ENCODE measurements at regions not wholly inside any gene's neighbourhood (a gene's known extent, or its start where the extent isn't known, plus 50 kb on each side); places are given as distances from the start of the nearest gene placed in this dataset.
"Not testable (repeated sequence)": the region's sequence is repeated elsewhere in the genome, so short reads cannot be mapped to it uniquely, and the experiment has no call there.

GRCh38 chr15:36052641-36053040 is 506.7 kb upstream of the DPH6 start:
- H3K27me3 ChIP-seq (ENCODE audit: insufficient read depth, low read length); intact Hi-C loops (cut with micrococcal nuclease); H3K79me2 ChIP-seq (ENCODE audit: insufficient read depth, low read length); H4K20me1 ChIP-seq (ENCODE audit: insufficient read depth); H3K9me2 ChIP-seq (ENCODE audit: insufficient read depth); H3K4me2 ChIP-seq (ENCODE audit: low read length); BruUV-seq (replicated peaks); H3K27ac ChIP-seq (ENCODE audit: low read depth, low read length); H2AFZ ChIP-seq (ENCODE audit: low read depth, low read length, poor library complexity, severe bottlenecking); H3K4me1 ChIP-seq (ENCODE audit: control insufficient read depth in 1 of 2, insufficient read depth in 2 of 2, low read length in 2 of 2); DNase-seq (ENCODE audit: low read depth, low spot score); H3K36me3 ChIP-seq (ENCODE audit: control insufficient read depth in 1 of 2, insufficient read depth in 2 of 2, low read length in 2 of 2); H3K9ac ChIP-seq (ENCODE audit: low read length); RAD21 ChIA-PET (ENCODE audit: low non-redundant PET in 1 of 2, low total read pairs in 2 of 2, uncharacterized antibody in 2 of 2, unreplicated experiment in 2 of 2); H3K9me3 ChIP-seq (ENCODE audit: control insufficient read depth in 1 of 2, insufficient read depth in 1 of 2, low read depth in 1 of 2, low read length in 2 of 2); H3K4me3 ChIP-seq (replicated peaks in 1 of 2; ENCODE audit: low read depth in 1 of 2, low read length in 2 of 2); POLR2A ChIA-PET; CTCF ChIA-PET; ATAC-seq: not testable (repeated sequence)
- peak; percentile 6; the same call in 1 of the 2 replicates for TF ChIP-seq RAD21 (IDR thresholded peaks at IDR 0.05; ENCODE audit: low read depth)

GRCh38 chr15:36053746-36054145 is 507.8 kb upstream of the DPH6 start:
- ChIA-PET CTCF (no interaction called here), RAD21 (ENCODE audit: low non-redundant PET in 1 of 2, low total read pairs in 2 of 2, uncharacterized antibody in 2 of 2, unreplicated experiment in 2 of 2) (no interaction called here), POLR2A (no interaction called here)
- Histone ChIP-seq H2AFZ (ENCODE audit: low read depth, low read length, poor library complexity, severe bottlenecking) (no peak overlapping the region), H3K79me2 (ENCODE audit: insufficient read depth, low read length) (no peaks in the 10 kb centered on the region), H3K9ac (ENCODE audit: low read length) (no peak overlapping the region), H3K4me3 (replicated peaks in 1 of 2; ENCODE audit: low read depth in 1 of 2, low read length in 2 of 2) (no peak overlapping the region), H3K9me2 (ENCODE audit: insufficient read depth) (no peaks in the 10 kb centered on the region), H3K9me3 (ENCODE audit: control insufficient read depth in 1 of 2, insufficient read depth in 1 of 2, low read depth in 1 of 2, low read length in 2 of 2) (no peaks in the 10 kb centered on the region), H3K4me2 (ENCODE audit: low read length) (no peak overlapping the region), H4K20me1 (ENCODE audit: insufficient read depth) (no peaks in the 10 kb centered on the region), H3K4me1 (ENCODE audit: control insufficient read depth in 1 of 2, insufficient read depth in 2 of 2, low read length in 2 of 2) (no peaks in the 10 kb centered on the region), H3K27ac (ENCODE audit: low read depth, low read length) (no peak overlapping the region), H3K36me3 (ENCODE audit: control insufficient read depth in 1 of 2, insufficient read depth in 2 of 2, low read length in 2 of 2) (no peaks in the 10 kb centered on the region), H3K27me3 (ENCODE audit: insufficient read depth, low read length) (no peaks in the 10 kb centered on the region)
- intact Hi-C loops (cut with micrococcal nuclease) = no loop called here
- BruUV-seq (replicated peaks) = no TSS peak
- ATAC-seq (no peak), DNase-seq (ENCODE audit: low read depth, low spot score) (no peak)
- TF ChIP-seq MAX (IDR thresholded peaks at IDR 0.05) (no peak), FOSL1 (IDR thresholded peaks at IDR 0.05; ENCODE audit: low read depth) (no peak), ZFX (IDR thresholded peaks at IDR 0.05) (no peak)

- Histone ChIP-seq H3K79me2 (ENCODE audit: insufficient read depth, low read length) (no peaks in the 10 kb centered on the region), H3K9ac (ENCODE audit: low read length) (no peak overlapping the region), H3K9me2 (ENCODE audit: insufficient read depth) (no peaks in the 10 kb centered on the region), H3K4me1 (ENCODE audit: control insufficient read depth in 1 of 2, insufficient read depth in 2 of 2, low read length in 2 of 2) (no peaks in the 10 kb centered on the region), H3K4me3 (replicated peaks in 1 of 2; ENCODE audit: low read depth in 1 of 2, low read length in 2 of 2) (no peak overlapping the region), H2AFZ (ENCODE audit: low read depth, low read length, poor library complexity, severe bottlenecking) (no peak overlapping the region), H3K27me3 (ENCODE audit: insufficient read depth, low read length) (no peaks in the 10 kb centered on the region), H3K4me2 (ENCODE audit: low read length) (no peak overlapping the region), H3K27ac (ENCODE audit: low read depth, low read length) (no peak overlapping the region), H3K36me3 (ENCODE audit: control insufficient read depth in 1 of 2, insufficient read depth in 2 of 2, low read length in 2 of 2) (no peaks in the 10 kb centered on the region), H3K9me3 (ENCODE audit: control insufficient read depth in 1 of 2, insufficient read depth in 1 of 2, low read depth in 1 of 2, low read length in 2 of 2) (no peaks in the 10 kb centered on the region), H4K20me1 (ENCODE audit: insufficient read depth) (no peaks in the 10 kb centered on the region)
- no peak for DNase-seq (ENCODE audit: low read depth, low spot score)
- RAD21 ChIA-PET (ENCODE audit: low non-redundant PET in 1 of 2, low total read pairs in 2 of 2, uncharacterized antibody in 2 of 2, unreplicated experiment in 2 of 2) = no interaction called here
- POLR2A ChIA-PET = no interaction called here
- intact Hi-C loops (cut with micrococcal nuclease) = no loop called here
- CTCF ChIA-PET = no interaction called here
- no peak for ATAC-seq
- no TSS peak for BruUV-seq (replicated peaks)
- no peak for TF ChIP-seq POLR2AphosphoS5 (IDR thresholded peaks at IDR 0.05; ENCODE audit: low read depth, low read length)
- no peak for TF ChIP-seq REST (IDR thresholded peaks at IDR 0.05; ENCODE audit: low read depth)
- TF ChIP-seq ELF1 (IDR thresholded peaks at IDR 0.05; ENCODE audit: borderline replicate concordance, low read depth) = no peak
- no peak for TF ChIP-seq MAX (IDR thresholded peaks at IDR 0.05)
- no peak for TF ChIP-seq CBX3 (IDR thresholded peaks at IDR 0.05; ENCODE audit: low read depth)
- no peak for TF ChIP-seq RAD21 (IDR thresholded peaks at IDR 0.05; ENCODE audit: low read depth)
- no peak for TF ChIP-seq EZH2phosphoT487 (IDR thresholded peaks at IDR 0.05; ENCODE audit: borderline replicate concordance)
- TF ChIP-seq YY1 (IDR thresholded peaks at IDR 0.05; ENCODE audit: extremely low read depth, insufficient replicate concordance, low read depth, low read length) = no peak
Measured at GRCh38 chr15:36059596-36059995, 513.6 kb upstream of the DPH6 start.

Measured in HCT116 (cell line).